ENCODE measurements at regions not wholly inside any gene's neighbourhood (a gene's known extent, or its start where the extent isn't known, plus 50 kb on each side); places are given as distances from the start of the nearest gene placed in this dataset.

GRCh38 chr10:42421812-42422211 is 216.6 kb downstream of the ZNF33B start:
- Histone ChIP-seq H3K4me3 (ENCODE audit: low read length) (no peak overlapping the region), H3K79me2 (ENCODE audit: low read length) (no peaks in the 10 kb centered on the region), H3K27ac (ENCODE audit: low read length) (no peak overlapping the region), H3F3A (ENCODE audit: insufficient read depth, low read length) (no peaks in the 10 kb centered on the region), H3K9me3 (replicated peaks; ENCODE audit: insufficient read depth, low read length) (no peaks in the 10 kb centered on the region), H3K4me2 (ENCODE audit: low read depth, low read length) (no peak overlapping the region), H3K9ac (ENCODE audit: low read length) (no peak overlapping the region), H3K4me1 (ENCODE audit: low read length) (no peaks in the 10 kb centered on the region), H4K20me1 (ENCODE audit: insufficient read depth, low read length) (no peaks in the 10 kb centered on the region), H3K9me2 (replicated peaks; ENCODE audit: insufficient read depth, low read length) (no peaks in the 10 kb centered on the region), H3K27me3 (replicated peaks; ENCODE audit: insufficient read depth, low read length) (no peaks in the 10 kb centered on the region), H3K36me3 (replicated peaks; ENCODE audit: insufficient read depth, low read length) (no peaks in the 10 kb centered on the region), H2AFZ (ENCODE audit: low read length) (no peak overlapping the region)
- no peak for DNase-seq
- TF ChIP-seq EZH2phosphoT487 (IDR thresholded peaks at IDR 0.05; ENCODE audit: low read length) (no peak), EZH2 (optimal IDR thresholded peaks at IDR 0.05; ENCODE audit: low read depth, low read length) (no peak)
- TF ChIP-seq, protein P1, sequence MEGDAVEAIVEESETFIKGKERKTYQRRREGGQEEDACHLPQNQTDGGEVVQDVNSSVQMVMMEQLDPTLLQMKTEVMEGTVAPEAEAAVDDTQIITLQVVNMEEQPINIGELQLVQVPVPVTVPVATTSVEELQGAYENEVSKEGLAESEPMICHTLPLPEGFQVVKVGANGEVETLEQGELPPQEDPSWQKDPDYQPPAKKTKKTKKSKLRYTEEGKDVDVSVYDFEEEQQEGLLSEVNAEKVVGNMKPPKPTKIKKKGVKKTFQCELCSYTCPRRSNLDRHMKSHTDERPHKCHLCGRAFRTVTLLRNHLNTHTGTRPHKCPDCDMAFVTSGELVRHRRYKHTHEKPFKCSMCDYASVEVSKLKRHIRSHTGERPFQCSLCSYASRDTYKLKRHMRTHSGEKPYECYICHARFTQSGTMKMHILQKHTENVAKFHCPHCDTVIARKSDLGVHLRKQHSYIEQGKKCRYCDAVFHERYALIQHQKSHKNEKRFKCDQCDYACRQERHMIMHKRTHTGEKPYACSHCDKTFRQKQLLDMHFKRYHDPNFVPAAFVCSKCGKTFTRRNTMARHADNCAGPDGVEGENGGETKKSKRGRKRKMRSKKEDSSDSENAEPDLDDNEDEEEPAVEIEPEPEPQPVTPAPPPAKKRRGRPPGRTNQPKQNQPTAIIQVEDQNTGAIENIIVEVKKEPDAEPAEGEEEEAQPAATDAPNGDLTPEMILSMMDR (IDR thresholded peaks at IDR 0.05; ENCODE audit: low read length): no peak

DNA sequence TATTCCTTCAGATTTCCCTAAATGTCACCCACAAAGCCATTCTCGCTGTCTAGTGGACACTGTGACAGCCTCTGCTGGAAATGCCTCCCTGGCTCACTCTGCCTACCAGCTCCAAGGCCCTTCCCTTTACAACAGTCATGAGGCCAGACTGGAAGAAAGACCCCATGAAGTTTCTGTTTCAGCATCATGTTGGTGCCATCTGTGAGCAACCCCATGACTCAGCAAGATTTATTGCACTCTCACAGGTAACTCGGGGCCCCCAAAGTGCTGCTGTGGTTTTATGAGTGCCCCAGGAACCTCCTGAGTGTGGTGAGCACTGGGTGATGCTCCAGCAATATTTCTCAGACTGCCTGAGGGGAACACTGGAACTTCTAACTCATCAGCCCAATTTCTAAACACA is 218.6 kb downstream of the ZNF33B start:
- H3K9me2 ChIP-seq (replicated peaks; ENCODE audit: insufficient read depth, low read length): no peaks in the 10 kb centered on the region
- H3K36me3 ChIP-seq (replicated peaks; ENCODE audit: insufficient read depth, low read length): no peaks in the 10 kb centered on the region
- H3K4me2 ChIP-seq (ENCODE audit: low read depth, low read length): no peak overlapping the region
- no peaks in the 10 kb centered on the region for H3K9me3 ChIP-seq (replicated peaks; ENCODE audit: insufficient read depth, low read length)
- H3F3A ChIP-seq (ENCODE audit: insufficient read depth, low read length): no peaks in the 10 kb centered on the region
- H3K79me2 ChIP-seq (ENCODE audit: low read length): no peaks in the 10 kb centered on the region
- TF ChIP-seq EZH2 (optimal IDR thresholded peaks at IDR 0.05; ENCODE audit: low read depth, low read length) (no peak), EZH2phosphoT487 (IDR thresholded peaks at IDR 0.05; ENCODE audit: low read length) (no peak)
- TF ChIP-seq, protein P1 (IDR thresholded peaks at IDR 0.05; ENCODE audit: low read length): no peak
- no peak overlapping the region for H3K4me3 ChIP-seq (ENCODE audit: low read length)
- H3K27me3 ChIP-seq (replicated peaks; ENCODE audit: insufficient read depth, low read length): no peaks in the 10 kb centered on the region
- no peak overlapping the region for H3K9ac ChIP-seq (ENCODE audit: low read length)
- DNase-seq: no peak
- H3K4me1 ChIP-seq (ENCODE audit: low read length): no peaks in the 10 kb centered on the region
- no peaks in the 10 kb centered on the region for H4K20me1 ChIP-seq (ENCODE audit: insufficient read depth, low read length)
- no peak overlapping the region for H2AFZ ChIP-seq (ENCODE audit: low read length)
- no peak overlapping the region for H3K27ac ChIP-seq (ENCODE audit: low read length)

DNA sequence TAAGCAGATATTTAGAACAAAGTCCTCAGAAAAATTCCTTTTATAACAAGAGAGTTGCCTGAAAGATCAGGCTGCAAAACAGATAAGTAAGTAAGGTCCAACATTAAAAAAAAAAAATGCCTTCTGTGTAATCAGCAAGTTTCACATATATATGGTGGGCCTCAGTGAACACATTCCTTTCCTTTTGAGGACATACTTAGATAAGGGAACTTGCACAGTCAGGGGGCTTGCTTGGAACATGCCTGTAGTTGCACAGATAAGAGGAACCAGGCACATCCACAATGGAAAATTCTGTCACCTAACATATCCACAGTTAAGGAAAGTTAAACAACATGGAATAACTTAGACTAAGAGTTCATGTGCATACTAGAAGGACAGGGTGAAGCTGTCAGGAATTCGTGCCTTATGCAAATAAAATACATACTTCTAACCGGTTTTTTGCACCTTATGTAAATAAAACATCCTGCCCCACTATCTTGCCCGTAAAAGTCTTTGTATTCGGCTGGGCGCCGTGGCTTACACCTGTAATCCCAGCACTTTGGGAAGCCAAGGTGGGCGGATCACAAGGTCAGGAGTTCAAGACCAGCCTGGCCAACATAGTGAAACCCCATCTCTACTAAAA is 257.3 kb downstream of the ZNF33B start:
- Histone ChIP-seq H3K36me3 (replicated peaks; ENCODE audit: insufficient read depth, low read length) (no peaks in the 10 kb centered on the region), H3K4me3 (ENCODE audit: low read length) (no peak overlapping the region), H3K27ac (ENCODE audit: low read length) (no peak overlapping the region), H3K79me2 (ENCODE audit: low read length) (no peaks in the 10 kb centered on the region), H3K9me3 (replicated peaks; ENCODE audit: insufficient read depth, low read length) (no peaks in the 10 kb centered on the region), H3F3A (ENCODE audit: insufficient read depth, low read length) (no peaks in the 10 kb centered on the region), H3K27me3 (replicated peaks; ENCODE audit: insufficient read depth, low read length) (no peaks in the 10 kb centered on the region), H3K4me2 (ENCODE audit: low read depth, low read length) (no peak overlapping the region), H3K9ac (ENCODE audit: low read length) (no peak overlapping the region), H2AFZ (ENCODE audit: low read length) (no peak overlapping the region), H3K4me1 (ENCODE audit: low read length) (no peaks in the 10 kb centered on the region), H3K9me2 (replicated peaks; ENCODE audit: insufficient read depth, low read length) (no peaks in the 10 kb centered on the region), H4K20me1 (ENCODE audit: insufficient read depth, low read length) (no peaks in the 10 kb centered on the region)
- TF ChIP-seq EZH2phosphoT487 (IDR thresholded peaks at IDR 0.05; ENCODE audit: low read length) (no peak), EZH2 (optimal IDR thresholded peaks at IDR 0.05; ENCODE audit: low read depth, low read length) (no peak)
- TF ChIP-seq, protein P1 (IDR thresholded peaks at IDR 0.05; ENCODE audit: low read length): no peak
- DNase-seq: no peak

All from MM.1S (cell line).